NCI-H2196 (cell line): ENCODE measurements at regions not wholly inside any gene's neighbourhood (a gene's known extent, or its start where the extent isn't known, plus 50 kb on each side); places are given as distances from the start of the nearest gene placed in this dataset.

Experiments
- DNase-seq: peaks from one replicate; lab custom pipeline; 2025; ENCODE audit not compliant: unreplicated experiment; lab: John Stamatoyannopoulos, UW

DNA sequence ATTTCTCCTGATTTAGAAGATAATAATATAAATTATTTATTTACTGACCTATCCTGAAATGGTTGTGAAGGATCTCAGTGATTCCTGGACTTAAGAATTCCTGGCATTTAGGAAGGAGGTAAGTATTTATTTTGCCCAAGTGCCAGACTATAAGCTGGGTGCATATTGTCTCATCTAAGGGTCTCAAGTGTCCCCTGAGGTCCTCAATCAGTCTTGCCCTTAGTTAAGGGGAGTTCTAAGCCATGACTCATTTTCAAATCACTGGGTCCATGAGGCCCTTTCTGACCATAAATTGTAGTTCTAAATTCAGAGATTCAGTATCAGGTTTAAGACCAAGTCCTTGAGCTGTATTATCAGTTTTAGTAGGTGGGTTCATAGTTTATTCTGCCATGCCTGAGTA lies 251.6 kb upstream of the MEOX2 start:
- no peak for DNase-seq

DNA sequence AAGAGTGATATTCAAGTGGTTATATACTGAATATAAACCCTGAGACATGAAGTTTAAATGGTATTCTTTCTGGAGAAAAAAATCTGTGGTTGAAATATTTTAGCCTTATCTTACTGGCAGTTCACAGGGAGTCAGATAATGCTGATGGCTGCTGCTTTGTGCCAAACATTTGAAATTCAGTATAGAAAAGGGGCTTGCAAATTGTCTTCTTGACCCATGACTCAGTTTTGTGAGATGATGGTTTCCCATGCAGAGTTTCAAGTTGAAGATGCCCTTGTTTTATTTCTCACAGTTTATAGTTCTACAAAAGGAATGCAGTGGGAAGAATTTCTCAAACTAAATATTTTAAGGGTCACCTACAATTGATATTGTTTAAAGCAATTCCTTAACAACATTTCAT lies 251.1 kb upstream of the MEOX2 start:
- DNase-seq = no peak

DNA sequence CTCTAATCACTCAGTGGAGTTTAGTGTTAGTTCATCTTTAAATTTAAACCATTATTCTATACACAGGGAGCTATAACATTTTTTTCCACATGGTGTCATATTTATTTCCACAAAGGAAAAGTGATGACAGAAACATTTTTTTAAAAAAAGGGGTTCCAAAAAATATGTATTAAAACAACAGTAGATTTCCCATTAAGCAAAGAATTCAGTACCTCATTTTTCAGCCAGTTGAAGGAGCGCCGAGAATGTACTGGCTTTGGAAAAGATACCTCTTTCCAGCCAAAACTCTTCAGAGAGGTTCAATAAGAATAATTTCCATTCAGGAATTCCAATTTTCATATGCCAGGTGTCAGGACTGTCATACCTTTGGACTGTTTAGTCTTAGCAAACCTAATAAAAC lies 250.5 kb upstream of the MEOX2 start:
- no peak for DNase-seq

DNA sequence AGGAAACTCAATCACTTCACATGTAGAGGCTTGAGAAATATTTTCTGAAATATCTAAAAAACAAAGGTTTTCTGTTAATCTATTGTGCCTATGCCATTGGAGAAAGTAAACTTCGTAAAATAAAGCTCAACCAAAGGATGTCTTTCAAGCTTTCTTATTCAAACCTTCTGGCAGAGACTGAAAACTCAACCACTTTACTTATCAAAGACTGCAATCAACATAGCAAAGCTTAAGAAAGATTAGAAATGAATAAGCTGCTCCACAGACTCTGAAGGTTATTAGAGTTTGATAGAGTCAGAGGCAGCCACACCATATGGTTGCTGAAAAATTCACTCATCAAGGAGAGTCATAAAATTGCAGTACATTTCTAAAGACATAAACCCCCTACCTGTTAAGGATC lies 245.8 kb upstream of the MEOX2 start:
- DNase-seq = no peak

DNA sequence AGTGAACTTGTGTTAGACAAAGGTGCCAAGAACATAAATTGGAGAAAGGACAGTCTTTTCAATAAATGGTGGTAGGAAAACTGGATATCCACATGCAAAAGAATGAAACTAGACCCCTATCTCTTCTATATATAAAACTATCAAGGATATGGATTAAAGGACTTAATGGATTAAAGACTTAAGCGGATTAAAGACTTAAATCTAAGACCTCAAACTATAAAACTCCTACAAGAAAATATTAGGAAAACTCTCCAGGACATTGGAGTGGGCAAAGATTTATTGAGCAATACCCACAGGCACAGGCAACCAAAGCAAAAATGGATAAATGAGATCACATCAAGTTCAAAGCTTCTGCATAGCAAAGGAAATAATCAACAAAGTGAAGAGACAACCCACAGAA lies 242.9 kb upstream of the MEOX2 start:
- no peak for DNase-seq

DNA sequence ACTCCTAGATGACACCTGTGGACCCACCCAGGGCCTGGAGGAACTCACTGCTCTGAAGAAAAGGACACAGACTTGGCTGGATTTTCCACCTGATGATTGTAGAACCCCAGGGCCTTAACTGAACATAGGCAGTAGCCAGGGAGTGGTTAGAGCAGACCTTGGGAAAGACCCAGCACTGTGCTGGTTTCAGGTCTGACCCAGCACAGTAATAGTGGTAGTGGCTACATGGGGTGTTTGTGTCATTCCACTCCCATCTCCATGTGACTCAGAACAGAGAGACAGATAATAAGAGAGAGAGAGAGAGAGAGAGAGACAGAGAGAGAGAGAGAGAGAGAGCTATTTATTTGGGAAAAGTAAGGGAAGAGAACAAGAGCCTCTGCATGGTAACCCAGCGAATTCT lies 239.1 kb upstream of the MEOX2 start:
- no peak for DNase-seq

DNA sequence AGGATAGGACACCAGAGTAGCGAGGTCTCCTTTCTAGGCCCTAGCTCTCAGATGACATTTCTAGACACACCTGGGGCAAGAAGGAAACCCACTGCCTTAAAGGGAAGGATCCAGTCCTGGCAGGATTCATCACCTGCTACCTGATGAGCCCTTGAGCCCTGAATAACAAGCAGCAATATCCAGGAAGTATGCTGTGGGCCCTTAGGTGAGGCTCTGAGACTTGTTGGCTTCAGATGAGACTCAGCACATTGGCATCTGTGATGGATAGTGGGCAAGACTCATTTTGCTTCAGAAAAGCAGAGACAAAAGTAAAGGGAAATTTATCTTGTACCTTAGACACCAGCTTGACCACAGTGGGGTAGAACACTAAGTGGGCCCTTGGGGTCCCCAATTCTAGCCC lies 238.4 kb upstream of the MEOX2 start:
- DNase-seq = no peak

DNA sequence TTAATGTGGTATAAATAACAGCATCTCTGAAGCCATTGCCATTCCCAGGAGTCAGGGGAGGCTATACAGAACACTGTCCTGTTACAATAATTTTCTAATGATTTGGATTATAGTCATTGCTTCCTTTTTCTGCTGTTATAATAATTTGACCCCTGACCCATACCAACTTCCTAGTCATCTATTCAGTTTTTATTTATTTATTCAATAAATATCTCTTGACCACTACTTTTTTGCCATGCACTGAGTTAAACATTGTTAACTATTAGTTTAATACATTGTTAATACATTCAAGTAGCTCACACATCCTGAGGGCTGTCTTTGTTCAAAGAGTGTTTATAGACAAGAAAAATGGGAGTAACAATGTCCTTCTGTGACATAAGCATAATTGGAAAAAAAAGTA lies 235.5 kb upstream of the MEOX2 start:
- DNase-seq = no peak

DNA sequence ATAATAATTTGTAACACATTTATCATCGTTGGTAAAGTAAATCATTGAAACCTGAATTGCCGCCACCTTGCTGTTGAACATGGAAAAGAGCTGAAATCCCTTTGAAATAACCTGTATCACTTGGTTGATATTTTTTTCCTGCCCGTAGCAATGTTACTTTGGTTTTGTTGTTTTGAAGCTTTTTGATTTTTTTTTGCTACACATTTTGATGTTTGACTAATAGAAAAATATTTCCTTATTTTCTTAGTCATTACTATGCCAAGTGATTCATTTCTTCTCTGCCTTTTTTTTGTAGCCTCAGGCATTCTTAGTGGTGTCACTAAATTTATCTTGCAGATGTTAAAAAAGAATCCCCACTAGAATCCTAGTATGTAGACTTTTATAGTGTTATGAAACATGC lies 235.1 kb upstream of the MEOX2 start:
- no peak for DNase-seq

DNA sequence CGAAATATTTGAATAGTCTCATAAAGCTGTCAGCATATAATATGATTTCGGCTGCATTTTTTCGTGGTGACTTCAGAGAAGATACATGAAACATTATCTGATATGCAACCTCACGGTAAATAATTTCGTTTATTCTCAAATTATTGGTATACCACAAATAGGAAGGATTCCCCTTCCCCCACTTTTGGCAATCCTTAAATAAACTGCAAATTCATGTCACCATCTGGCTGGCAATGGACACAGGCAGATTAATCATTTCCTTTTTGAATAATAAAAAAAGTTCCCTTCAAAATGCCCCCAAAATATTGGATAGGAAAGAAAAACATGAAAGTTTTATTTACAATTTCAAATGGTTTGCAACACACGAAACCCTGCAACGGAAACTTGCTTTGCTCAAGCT lies 234.5 kb upstream of the MEOX2 start:
- DNase-seq = no peak

DNA sequence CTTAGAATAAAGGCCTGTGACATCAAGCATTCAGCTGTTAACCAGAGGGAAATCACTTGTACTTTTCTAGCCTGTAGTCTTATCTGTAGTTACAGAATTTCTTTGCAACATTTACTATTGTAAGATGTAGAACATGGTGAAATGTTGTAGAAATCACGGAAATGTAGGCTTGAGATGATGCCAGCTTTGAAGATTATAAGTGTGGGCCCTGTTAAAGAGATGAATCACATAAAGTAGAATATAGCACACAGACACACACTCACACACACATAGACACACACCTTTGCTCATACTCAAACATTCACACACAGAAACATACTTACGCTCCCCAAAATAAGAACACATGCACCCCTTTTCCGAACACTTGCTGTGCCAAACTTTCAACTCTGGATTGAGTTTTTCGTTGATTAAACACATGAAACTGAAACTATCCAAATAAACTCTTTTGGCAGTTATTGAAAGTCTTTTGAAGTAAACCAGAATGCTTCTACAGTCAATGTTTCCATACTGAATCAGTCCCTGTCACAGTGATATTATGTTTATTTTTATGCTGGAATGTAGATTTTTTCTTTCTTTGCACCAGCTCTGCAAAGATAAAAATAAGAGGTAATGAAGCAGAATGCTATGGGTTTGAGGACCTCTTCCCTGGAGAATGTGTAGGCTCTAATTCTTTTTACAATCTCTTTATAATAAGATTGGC lies 230.3 kb upstream of the MEOX2 start:
- no peak for DNase-seq

DNA sequence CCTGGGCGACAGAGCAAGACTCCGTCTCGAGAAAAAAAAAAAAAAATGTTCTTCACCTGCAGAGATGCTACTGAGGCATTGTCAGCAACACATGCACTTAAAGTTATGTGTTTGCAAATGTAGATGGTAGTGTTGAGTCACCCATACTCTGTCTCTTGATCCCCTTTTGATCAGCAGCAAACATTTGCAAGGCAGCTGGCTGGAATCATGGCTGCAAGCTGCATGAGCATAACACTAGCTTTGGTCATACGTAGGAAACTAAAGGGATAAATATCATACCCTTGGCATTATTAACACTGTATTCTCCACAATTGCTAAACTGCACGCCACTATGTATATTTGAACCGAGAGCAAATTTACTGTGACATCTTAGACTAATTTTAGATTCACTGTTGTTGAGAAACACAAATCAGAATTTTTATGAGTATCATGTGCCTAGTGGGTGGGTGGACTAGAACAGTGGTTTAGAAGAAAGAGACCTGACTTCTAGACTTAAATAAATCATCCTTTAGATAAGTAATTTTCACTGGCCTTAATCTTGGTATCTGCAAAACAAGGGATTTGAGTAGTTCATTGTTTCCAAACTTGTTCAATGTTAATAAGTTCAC lies 229.3 kb upstream of the MEOX2 start:
- DNase-seq = no peak

DNA sequence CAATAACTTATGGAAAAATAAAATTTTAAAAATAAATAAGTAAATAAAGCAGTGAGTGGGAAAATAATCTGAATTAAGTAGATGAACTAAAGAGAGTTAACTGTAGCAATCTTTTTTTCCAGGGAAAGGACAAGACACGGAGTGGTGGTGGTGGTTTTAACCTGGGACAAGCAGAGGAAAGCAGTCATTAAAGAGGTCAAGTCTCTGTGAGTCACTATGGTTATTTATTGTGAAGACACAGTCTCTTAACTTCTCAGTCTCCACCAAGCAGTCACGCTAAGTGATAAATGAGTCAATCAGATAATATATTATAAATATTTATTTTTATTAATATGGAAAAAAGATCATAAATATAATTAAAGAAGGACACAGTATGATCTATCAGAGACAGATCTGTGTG lies 228.1 kb upstream of the MEOX2 start:
- DNase-seq = no peak

DNA sequence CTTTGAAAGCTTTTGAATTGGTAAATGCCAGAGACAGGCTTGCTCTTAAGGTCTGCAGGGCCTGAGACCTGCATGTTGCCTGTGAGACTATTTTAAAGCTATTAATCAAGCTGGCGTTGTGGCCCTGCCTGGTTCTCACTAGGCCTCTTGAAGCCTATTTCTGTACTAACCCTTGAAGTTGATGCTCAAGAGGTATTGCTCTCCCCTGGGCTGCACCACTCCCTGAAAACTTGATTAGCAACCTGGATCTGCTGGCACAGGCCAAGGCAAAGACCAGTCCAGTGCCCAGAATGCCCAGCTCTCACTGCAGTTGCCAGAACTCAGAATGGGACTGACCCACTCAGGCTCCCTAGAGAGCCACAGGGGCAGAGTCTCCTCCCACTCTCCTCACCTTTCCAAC lies 220.0 kb upstream of the MEOX2 start:
- DNase-seq = no peak

DNA sequence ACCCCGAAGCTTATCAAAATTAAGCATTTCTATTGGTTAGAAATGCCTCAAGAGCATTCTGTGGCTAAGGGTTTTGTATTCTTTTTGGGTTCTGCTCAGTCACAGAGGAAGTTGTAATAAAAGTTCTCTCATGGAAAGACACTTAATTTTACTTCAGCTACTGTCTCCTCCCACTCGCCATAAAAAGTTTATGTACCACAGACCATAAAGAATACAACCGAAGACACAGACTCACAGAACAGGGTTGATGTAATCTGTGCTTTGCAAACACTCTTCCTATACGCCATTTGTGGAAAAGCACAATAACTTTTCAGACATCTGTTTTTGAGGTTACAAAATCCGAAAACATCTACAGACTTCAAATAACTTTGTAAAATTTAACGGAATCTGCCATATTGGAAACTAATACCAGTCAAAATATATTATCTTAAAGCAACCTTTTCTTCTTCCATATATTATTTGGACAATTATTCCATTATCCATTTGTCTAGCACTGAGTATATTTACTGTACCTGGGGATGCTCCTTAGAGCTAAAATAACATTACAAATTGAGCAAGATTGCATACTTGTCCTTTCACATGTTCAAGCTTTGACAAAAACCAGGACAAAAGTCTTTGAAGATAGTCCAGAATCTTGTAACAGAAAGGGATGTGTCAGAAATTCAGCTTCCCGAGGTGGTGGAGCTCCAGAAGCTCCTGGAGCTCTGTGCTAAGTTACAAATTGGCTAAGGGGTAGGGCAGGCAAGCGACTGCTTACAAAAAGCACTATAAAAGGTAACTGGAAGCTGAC lies 219.0 kb upstream of the MEOX2 start:
- no peak for DNase-seq

DNA sequence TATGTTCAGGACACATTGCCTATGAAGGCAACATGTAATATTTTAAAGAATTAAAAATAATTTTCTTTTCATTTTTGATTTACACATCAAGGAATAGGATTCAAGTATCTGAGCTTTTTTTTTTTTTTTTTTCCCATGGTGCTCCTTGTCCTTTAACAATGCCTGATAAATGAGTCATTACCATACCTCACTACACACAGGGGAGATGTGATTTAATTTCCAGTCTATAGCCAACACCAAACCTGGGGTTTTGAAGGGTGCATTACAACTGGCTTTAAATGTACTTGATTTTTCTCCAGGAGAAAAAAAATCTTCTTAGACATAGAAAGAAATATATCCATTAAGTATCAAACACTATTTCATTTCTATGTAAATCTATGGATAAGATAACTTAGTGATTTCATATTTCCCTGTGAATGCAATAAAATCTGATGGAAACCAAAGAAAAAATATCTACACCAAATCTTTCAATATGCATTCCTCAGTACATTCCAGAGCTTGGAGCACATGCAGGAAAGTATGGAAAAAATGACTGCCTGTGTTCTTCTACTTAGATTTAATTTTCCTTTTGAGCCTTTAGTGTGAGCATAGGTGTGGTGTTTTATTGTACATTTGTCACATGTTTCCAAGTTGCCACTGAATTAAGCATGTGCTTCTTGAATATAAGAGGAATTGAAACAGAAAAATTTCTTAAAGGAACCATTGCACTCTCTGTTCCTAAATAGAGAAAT lies 204.8 kb upstream of the MEOX2 start:
- DNase-seq = no peak

DNA sequence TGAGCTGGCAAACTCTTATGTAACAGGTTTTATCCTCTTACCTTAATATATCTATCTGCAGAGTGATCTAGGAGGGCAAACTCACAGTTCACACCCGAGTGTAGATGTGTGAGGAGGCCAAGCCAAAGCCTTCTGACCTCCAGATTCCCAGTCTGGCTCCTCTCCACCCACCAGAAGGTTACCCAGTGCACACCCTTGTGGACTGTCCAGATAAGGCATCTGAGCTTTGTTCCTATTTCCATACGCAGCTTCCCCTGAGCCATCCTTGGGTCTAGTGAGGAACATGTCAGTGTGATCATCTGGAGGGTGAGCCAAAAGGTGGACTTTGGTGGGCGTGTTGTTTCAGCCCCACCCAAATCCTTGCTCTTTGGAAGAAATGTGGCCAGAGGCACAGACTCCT lies 203.0 kb upstream of the MEOX2 start:
- no peak for DNase-seq

DNA sequence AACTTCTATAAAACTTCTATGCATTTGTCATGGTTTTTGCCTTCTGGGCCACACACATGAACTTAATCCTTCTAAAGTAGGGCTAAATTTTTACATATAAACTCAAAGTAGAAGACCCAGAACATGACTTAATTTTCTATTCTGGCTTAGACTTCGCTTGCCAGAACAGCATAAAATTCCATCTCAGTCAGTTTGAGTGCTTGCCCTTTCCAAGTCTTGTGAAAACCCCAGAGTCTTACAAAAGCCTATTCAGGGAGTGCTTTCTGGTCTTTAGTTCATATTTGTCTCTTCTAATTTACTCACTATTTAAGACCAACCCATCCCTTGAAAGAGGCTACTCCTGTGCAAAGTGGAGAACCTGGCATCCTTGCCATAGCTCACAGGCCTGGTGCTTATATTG lies 201.6 kb upstream of the MEOX2 start:
- no peak for DNase-seq

DNA sequence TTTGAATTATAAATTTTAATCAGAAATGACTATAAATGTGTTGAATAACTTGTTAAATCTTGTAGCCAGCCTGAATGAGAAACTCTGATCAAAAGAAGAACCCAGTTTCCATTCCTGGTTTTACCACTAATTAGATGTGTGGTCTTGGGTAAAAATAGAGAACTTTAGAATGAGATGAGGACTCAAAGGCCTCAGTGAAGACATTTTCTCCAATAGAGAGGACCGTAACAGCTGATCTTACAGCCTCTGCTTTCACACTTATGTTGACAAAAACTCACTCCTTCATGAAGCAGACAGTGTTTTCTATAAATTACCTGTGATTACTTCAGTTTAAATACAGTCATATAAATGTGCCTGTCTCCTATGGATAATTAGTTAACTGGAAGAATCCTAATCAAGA lies 200.1 kb upstream of the MEOX2 start:
- no peak for DNase-seq

DNA sequence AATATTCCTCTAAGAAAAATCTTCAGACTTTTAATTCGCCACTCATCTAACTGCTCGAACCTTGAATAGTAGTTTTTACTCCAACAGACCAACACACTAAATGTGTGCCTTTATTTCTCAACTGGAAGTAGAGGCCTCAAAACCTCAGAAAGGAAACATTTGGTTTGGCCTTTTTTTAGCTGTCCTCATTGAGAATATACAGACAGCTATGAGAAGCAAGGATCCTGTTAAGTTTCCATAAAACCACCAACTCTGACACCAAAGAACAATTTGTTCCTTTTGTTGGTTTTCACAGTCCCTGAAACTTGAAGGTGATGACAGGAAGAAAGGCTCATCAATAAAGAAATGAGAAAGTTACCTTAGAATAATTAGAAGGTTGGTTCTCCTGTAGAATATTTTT lies 199.2 kb upstream of the MEOX2 start:
- no peak for DNase-seq

DNA sequence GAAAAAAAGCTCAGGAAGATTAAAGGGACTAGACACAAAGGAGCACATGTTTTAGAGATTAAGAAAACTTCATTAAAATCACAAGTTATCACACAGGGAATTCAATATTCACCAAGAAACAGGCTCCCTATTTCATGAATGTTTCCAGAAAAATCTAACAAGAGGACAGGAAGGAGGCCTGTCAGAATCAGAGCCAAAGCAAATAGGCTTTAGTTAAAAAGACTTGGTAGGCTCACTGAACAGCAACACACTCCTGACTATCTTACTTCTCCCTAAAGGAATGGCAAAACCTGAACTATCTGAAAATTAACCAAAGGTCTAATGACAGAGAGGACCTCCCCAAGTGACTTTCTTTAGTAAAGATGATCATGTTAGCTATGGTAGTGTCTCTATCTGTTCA lies 188.3 kb upstream of the MEOX2 start:
- no peak for DNase-seq

DNA sequence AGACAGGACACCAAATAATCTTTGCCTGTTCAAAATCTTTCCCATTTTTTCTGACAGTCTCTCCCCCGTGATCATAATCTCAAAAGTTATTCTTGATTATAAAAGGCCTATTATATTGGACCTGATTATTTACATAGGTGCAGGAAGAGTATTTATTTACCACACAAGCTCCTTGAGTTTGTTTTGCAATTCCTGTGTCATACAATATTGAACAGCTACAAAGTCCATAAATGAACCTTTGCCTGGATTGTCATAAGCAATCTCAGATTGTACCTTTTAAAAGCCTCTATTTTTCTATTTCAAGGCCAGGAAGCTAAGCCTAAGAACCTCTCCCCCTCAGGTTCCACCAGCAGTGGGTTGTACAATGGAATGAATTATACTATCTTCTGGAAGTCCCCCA lies 183.9 kb upstream of the MEOX2 start:
- DNase-seq = no peak
